ENCODE measurements at regions not wholly inside any gene's neighbourhood (a gene's known extent, or its start where the extent isn't known, plus 50 kb on each side); places are given as distances from the start of the nearest gene placed in this dataset.
"Not testable (repeated sequence)": the region's sequence is repeated elsewhere in the genome, so short reads cannot be mapped to it uniquely, and the experiment has no call there.

DNA sequence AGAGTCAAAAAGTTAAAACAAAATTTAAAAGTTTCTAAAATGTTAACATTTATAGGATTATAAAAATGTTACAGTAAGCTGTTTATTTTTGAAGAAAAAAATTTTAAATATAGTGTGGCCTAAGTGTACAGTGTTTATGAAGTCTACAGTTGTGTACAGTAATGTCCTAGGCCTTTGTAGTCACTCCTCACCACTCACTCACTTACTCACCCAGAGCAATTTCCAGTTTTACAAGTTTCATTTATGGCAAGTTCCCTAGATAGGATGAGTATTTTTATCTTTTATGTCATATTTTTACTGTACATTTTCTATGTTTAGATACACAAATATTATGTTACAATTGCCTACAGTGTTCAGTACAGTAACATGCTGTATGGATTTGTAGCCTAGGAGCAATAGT, 419.9 kb downstream of the ARL4A start:
- CTCF ChIA-PET, result interaction anchor here (1.0 to 1.1 kb wide), 2 partner anchors 9 to 403 kb away, joined by 3 to 4 read pairs; no protein-coding TSS in a partner anchor

DNA sequence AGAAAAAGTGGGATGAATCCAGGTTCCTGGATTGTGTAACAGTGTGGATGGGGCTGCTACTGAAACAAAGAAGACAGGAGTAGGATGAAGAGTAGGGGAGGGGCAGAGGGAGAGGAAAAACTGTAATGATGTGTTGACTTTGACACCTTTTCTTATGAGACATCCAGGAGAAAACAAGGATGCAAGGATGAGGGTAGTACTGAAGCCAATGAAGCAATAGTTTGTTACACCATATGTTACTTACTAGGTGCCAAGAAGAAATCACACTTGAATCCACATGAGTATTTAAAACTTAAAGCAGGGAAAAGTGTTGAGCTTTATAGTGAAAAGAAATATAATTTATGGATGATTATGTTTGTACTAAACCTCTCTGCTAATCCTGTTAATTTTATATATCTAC, 420.6 kb downstream of the ARL4A start:
- POLR2A ChIA-PET, result no interaction called here
- H3K27me3 ChIP-seq (ENCODE audit: control insufficient read depth, insufficient read depth, low read length), result no peaks in the 10 kb centered on the region
- H3K4me3 ChIP-seq (ENCODE audit: low read depth, low read length), result no peak overlapping the region
- no peak for TF ChIP-seq CTCF (IDR thresholded peaks at IDR 0.05; ENCODE audit: insufficient read depth, low read depth, low read length)
- CTCF ChIA-PET, result interaction anchor here (1.0 to 1.3 kb wide), 3 partner anchors 10 to 421 kb away, joined by 3 to 9 read pairs (median 4); partner anchors contain the start of gene ARL4A
- DNase-seq (ENCODE audit: low read depth), result no peak
- no peaks in the 10 kb centered on the region for H3K36me3 ChIP-seq (ENCODE audit: control insufficient read depth, insufficient read depth, low read length)

More for the DNA sequence above, 419.9 kb downstream of the ARL4A start:
- TF ChIP-seq CTCF (IDR thresholded peaks at IDR 0.05; ENCODE audit: insufficient read depth, low read depth, low read length), result no peak
- no peaks in the 10 kb centered on the region for H3K27me3 ChIP-seq (ENCODE audit: control insufficient read depth, insufficient read depth, low read length)
- H3K4me3 ChIP-seq (ENCODE audit: low read depth, low read length), result no peak overlapping the region
- POLR2A ChIA-PET, result no interaction called here
- no peak for DNase-seq (ENCODE audit: low read depth)
- H3K36me3 ChIP-seq (ENCODE audit: control insufficient read depth, insufficient read depth, low read length), result no peaks in the 10 kb centered on the region

GRCh38 chr7:13109201-13109600, 421.8 kb downstream of the ARL4A start:
- POLR2A ChIA-PET, result no interaction called here
- CTCF ChIA-PET, result interaction anchor here (1.3 kb wide), 2 partner anchors 9 to 422 kb away, joined by 4 to 9 read pairs; partner anchors contain the start of gene ARL4A
- H3K27me3 ChIP-seq (ENCODE audit: control insufficient read depth, insufficient read depth, low read length), result no peaks in the 10 kb centered on the region
- H3K36me3 ChIP-seq (ENCODE audit: control insufficient read depth, insufficient read depth, low read length), result no peaks in the 10 kb centered on the region
- H3K4me3 ChIP-seq (ENCODE audit: low read depth, low read length), result no peak overlapping the region
- DNase-seq (ENCODE audit: low read depth), result no peak
- no peak for TF ChIP-seq CTCF (IDR thresholded peaks at IDR 0.05; ENCODE audit: insufficient read depth, low read depth, low read length)

GRCh38 chr7:13110107-13110506, 422.7 kb downstream of the ARL4A start:
- ChIA-PET POLR2A (no interaction called here), CTCF (no interaction called here)
- no peaks in the 10 kb centered on the region for H3K36me3 ChIP-seq (ENCODE audit: control insufficient read depth, insufficient read depth, low read length)

DNA sequence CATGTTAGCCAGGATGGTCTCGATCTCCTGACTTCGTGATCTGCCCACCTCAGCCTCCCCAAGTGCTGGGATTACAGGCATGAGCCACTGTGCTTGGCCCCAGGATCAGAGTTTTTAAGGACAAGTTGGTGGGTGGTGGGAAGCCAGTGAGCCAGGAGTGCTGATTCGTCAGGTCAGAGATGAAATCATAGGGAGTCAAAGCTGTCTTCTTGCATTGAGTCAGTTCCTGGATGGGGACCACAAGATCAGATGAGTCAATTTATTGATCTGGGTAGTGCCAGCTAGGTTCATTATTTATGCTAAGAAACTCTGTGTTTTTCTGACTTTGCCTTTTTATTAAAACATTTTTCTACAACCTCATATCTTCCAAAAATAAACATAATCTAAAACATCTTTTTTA, 423.8 kb downstream of the ARL4A start:
- Histone ChIP-seq H3K36me3 (ENCODE audit: control insufficient read depth, insufficient read depth, low read length) (no peaks in the 10 kb centered on the region), H3K4me3 (ENCODE audit: low read depth, low read length) (no peak overlapping the region), H3K27me3 (ENCODE audit: control insufficient read depth, insufficient read depth, low read length) (no peaks in the 10 kb centered on the region)
- no peak for TF ChIP-seq CTCF (IDR thresholded peaks at IDR 0.05; ENCODE audit: insufficient read depth, low read depth, low read length)
- ChIA-PET CTCF (interaction anchor here (8.7 kb wide), 1 partner anchor 425 kb away, joined by 74 read pairs; the partner anchor contains the start of gene ARL4A), POLR2A (no interaction called here)
- no peak for DNase-seq (ENCODE audit: low read depth)

More at GRCh38 chr7:13110107-13110506, 422.7 kb downstream of the ARL4A start:
- H3K27me3 ChIP-seq (ENCODE audit: control insufficient read depth, insufficient read depth, low read length), result no peaks in the 10 kb centered on the region
- H3K4me3 ChIP-seq (ENCODE audit: low read depth, low read length), result no peak overlapping the region
- TF ChIP-seq CTCF (IDR thresholded peaks at IDR 0.05; ENCODE audit: insufficient read depth, low read depth, low read length), result no peak
- DNase-seq (ENCODE audit: low read depth), result no peak

GRCh38 chr7:13114240-13114639, 426.8 kb downstream of the ARL4A start:
- H3K4me3 ChIP-seq (ENCODE audit: low read depth, low read length); H3K36me3 ChIP-seq (ENCODE audit: control insufficient read depth, insufficient read depth, low read length); POLR2A ChIA-PET; DNase-seq (ENCODE audit: low read depth); H3K27me3 ChIP-seq (ENCODE audit: control insufficient read depth, insufficient read depth, low read length): not testable (repeated sequence)
- CTCF ChIA-PET, result interaction anchor here (0.7 to 8.7 kb wide), 2 partner anchors 428 to 439 kb away, joined by 3 to 74 read pairs; partner anchors contain the start of gene ARL4A

All from BJ (cell line).